Neural cell (in vitro differentiated cells): ENCODE measurements at regions not wholly inside any gene's neighbourhood (a gene's known extent, or its start where the extent isn't known, plus 50 kb on each side); places are given as distances from the start of the nearest gene placed in this dataset.

Experiments
- CTCF ChIP-seq: fragments of 450-650 bp; IDR thresholded peaks from 2 replicates; pipeline ENCODE4 v1.5.1; 2014; ENCODE audit warnings: antibody characterized with exemption, mild to moderate bottlenecking, moderate library complexity; ENCODE audit not compliant: poor library complexity, severe bottlenecking
- EP300 ChIP-seq: fragments of 450-650 bp; conservative IDR thresholded peaks from 2 replicates; pipeline ENCODE4 v1.6.1; 2014; ENCODE audit warnings: antibody characterized with exemption, mild to moderate bottlenecking, moderate library complexity; ENCODE audit not compliant: poor library complexity, severe bottlenecking
- EZH2 ChIP-seq: fragments of 200-600, 300-800 bp; shearing (Covaris generic), sonication (generic); IDR thresholded peaks from 2 replicates; pipeline ENCODE4 v1.6.1; 2014; ENCODE audit warnings: antibody characterized with exemption, low read length, borderline replicate concordance, mild to moderate bottlenecking; ENCODE audit not compliant: insufficient read depth, poor library complexity, severe bottlenecking
- REST ChIP-seq: IDR thresholded peaks from 2 replicates; pipeline ENCODE4 v1.6.1; 2012; ENCODE audit warnings: borderline replicate concordance

GRCh38 chr9:99485459-99485858 is 263.4 kb downstream of the SEC61B start:
- TF ChIP-seq EP300, result no peak
- no peak for TF ChIP-seq REST
- no peak for TF ChIP-seq CTCF
- no peak for TF ChIP-seq EZH2
